22Rv1 (cell line): ENCODE measurements at regions not wholly inside any gene's neighbourhood (a gene's known extent, or its start where the extent isn't known, plus 50 kb on each side); places are given as distances from the start of the nearest gene placed in this dataset.

Experiments used
- CTCF ChIP-seq: fragments of 450-650 bp; IDR thresholded peaks from 2 replicates; pipeline ENCODE4 v1.5.1; 2017; ENCODE audit warnings: mild to moderate bottlenecking
- ZFX ChIP-seq: fragments of 450-650 bp; IDR thresholded peaks from 2 replicates; pipeline ENCODE4 v1.6.1; 2017; ENCODE audit warnings: antibody characterized with exemption, borderline replicate concordance

DNA sequence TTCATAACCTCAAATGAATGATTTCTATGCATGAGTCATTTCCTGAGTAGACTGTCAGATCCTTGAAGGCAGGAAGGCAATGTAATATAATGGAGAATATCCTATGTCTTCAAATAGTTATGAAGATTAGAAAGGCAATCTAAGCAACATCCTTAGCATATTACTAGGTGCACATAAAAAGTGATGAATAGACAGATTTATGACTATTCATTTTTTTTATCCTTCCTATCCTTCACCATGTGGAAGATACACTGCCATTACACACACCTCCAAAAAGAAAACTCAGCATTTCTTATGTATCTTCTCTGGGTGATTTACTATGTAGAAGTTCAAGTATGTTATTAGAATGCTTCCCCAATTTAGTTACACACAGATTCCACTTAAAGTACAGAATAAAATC lies 126.4 kb upstream of the MAF start:
- TF ChIP-seq CTCF (no peak), ZFX (no peak)
